Stomach smooth muscle (tissue), 2 donors: ENCODE measurements at regions not wholly inside any gene's neighbourhood (a gene's known extent, or its start where the extent isn't known, plus 50 kb on each side); places are given as distances from the start of the nearest gene placed in this dataset.
"Not testable (repeated sequence)": the region's sequence is repeated elsewhere in the genome, so short reads cannot be mapped to it uniquely, and the experiment has no call there.

ENCODE experiments used
- H3K27ac ChIP-seq: one replicate; pipeline ENCODE4 v1.7.0; 2013; ENCODE audit warnings: mild to moderate bottlenecking, low read length, inconsistent platforms
- H3K27me3 ChIP-seq, 2 donors: one replicate each; pipeline ENCODE4 v1.7.0; 2013; ENCODE audit warnings: low read length in 2 of 2; ENCODE audit not compliant: insufficient read depth in 2 of 2, control insufficient read depth in 1 of 2
- H3K36me3 ChIP-seq, 2 donors: one replicate each; pipeline ENCODE4 v1.7.0; 2013; ENCODE audit warnings: low read length in 2 of 2; ENCODE audit not compliant: control insufficient read depth in 2 of 2, insufficient read depth in 2 of 2
- H3K4me1 ChIP-seq: one replicate; pipeline ENCODE4 v1.7.0; 2013; ENCODE audit warnings: low read length; ENCODE audit not compliant: control insufficient read depth, insufficient read depth
- H3K4me3 ChIP-seq, 2 donors: one replicate each; pipeline ENCODE4 v1.7.0; 2013; ENCODE audit warnings: low read length in 2 of 2
- H3K9ac ChIP-seq, 2 donors: one replicate each; pipeline ENCODE4 v1.7.0; 2013; ENCODE audit warnings: low read length in 2 of 2, mild to moderate bottlenecking in 1 of 2
- H3K9me3 ChIP-seq, 2 donors: one replicate each; pipeline ENCODE4 v1.7.0; 2013; ENCODE audit warnings: low read length in 2 of 2; ENCODE audit not compliant: control insufficient read depth in 2 of 2
- donor health status: healthy.
- donor health status: Pancreatic carcinoma.

DNA sequence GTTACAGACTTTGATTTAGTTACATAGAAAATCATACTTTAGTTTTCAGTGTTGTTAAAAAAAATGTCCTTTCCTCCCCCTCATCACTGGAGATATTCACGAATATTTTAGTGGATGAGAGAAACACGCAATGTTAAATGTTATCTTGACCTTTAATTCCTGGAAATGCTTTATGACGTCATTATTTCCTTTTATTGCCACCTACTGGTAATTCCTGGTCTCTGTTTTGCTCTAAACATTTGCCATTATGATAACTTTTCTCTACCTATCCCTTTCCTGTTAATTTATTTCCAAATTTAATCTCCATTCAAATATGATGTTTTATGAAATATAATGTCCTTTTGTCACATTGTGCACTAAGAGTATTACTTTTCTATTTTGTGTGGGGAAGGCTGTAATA is 770.6 kb downstream of the FAM181B start:
- Histone ChIP-seq H3K36me3 (no peaks in the 10 kb centered on the region), H3K27me3 (no peaks in the 10 kb centered on the region), H3K9me3 (no peaks in the 10 kb centered on the region), H3K4me1 (no peaks in the 10 kb centered on the region), H3K9ac (no peak overlapping the region), H3K4me3 (no peak overlapping the region), H3K27ac (no peak overlapping the region)

DNA sequence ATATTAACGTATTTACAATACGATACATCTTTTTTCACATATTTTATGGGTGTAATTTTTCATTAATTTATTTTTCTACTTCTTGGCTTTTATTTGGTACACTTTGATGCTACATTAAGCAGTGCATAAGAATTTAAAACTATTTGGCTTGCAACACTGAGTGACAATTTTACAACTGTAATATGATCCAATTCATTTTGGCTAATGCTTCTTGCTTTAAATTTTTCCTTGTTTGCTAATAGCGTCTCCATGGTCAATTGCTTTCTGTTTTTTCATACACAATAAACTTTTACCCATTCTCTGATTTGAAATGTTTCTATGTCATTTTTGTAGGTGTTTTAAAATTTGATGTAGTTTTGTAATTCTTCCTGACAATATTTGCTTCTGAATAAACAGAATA is 773.2 kb downstream of the FAM181B start:
- Histone ChIP-seq H3K9me3 (no peaks in the 10 kb centered on the region), H3K4me1 (no peaks in the 10 kb centered on the region), H3K4me3 (no peak overlapping the region), H3K9ac (no peak overlapping the region), H3K27ac (no peak overlapping the region), H3K27me3 (no peaks in the 10 kb centered on the region), H3K36me3 (no peaks in the 10 kb centered on the region)

GRCh38 chr11:81959341-81959740 is 774.3 kb downstream of the FAM181B start:
- Histone ChIP-seq H3K4me3 (no peak overlapping the region), H3K27ac (no peak overlapping the region), H3K9ac (no peak overlapping the region), H3K27me3 (no peaks in the 10 kb centered on the region), H3K9me3 (no peaks in the 10 kb centered on the region), H3K4me1 (no peaks in the 10 kb centered on the region), H3K36me3 (no peaks in the 10 kb centered on the region)

DNA sequence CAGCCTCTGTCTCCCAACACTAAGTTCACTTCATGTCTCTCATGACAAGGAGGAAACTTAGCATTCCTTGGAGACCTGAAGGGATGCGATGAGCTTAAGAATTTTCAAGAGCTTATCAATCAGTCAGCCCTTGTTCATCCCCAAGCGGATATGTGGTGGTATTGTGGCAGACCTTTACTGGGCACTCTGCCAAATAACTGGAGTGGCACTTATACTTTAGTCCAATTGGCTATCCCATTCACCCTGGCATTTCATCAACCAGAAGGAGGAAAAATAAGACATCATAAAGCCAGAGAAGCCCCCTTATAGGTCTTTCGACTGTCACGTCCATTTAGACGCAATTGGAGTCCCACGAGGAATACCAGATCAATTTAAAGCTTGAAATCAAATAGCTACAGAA is 779.4 kb downstream of the FAM181B start:
- H3K27me3 ChIP-seq, H3K4me3 ChIP-seq, H3K27ac ChIP-seq, H3K9me3 ChIP-seq, H3K4me1 ChIP-seq, H3K36me3 ChIP-seq, H3K9ac ChIP-seq: not testable (repeated sequence)

DNA sequence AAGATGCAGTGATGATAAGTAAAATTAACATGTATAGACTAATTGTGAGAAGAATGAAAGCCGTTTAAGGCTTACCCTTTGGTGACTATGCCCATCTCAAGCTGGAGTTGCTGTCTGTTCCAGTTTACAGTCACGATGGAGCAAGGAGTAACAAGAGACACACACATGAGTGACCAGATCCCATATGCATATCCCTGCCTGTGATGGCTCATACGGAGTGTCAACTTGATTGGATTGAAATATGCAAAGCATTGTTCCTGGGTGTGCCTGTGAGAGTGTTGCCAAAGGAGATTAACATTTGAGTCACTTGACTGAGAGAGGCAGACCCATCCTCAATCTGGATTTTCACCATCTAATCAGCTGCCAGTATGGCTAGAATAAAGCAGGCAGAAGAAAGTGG is 786.8 kb downstream of the FAM181B start:
- Histone ChIP-seq H3K27me3 (no peaks in the 10 kb centered on the region), H3K36me3 (no peaks in the 10 kb centered on the region), H3K4me3 (no peak overlapping the region), H3K9ac (no peak overlapping the region), H3K9me3 (no peaks in the 10 kb centered on the region), H3K4me1 (no peaks in the 10 kb centered on the region), H3K27ac (no peak overlapping the region)

DNA sequence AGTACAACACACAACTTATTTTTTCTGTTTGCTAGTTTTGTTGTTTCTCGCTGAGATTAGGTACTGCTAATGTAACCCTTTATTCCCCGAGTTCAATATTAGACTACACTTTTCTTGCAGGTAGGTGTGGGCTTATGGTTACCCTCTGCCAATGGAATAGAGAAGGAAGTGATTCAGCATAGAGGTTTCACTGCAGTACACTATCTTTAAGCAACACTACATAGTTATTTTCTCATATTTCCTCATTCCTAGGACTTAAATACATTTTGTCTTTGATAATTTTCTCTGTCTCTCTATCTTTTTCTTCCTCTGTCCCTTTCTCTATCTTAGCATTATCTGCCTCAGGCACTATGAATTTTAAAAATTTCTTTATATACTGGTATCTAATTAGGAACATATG is 791.0 kb downstream of the FAM181B start:
- no peaks in the 10 kb centered on the region for H3K4me1 ChIP-seq
- H3K4me3 ChIP-seq: no peak overlapping the region
- H3K36me3 ChIP-seq: no peaks in the 10 kb centered on the region
- H3K27ac ChIP-seq: no peak overlapping the region
- H3K9ac ChIP-seq: no peak overlapping the region
- H3K9me3 ChIP-seq: no peaks in the 10 kb centered on the region
- H3K27me3 ChIP-seq: no peaks in the 10 kb centered on the region

GRCh38 chr11:81941998-81942397 is 791.7 kb downstream of the FAM181B start:
- Histone ChIP-seq H3K36me3 (no peaks in the 10 kb centered on the region), H3K4me1 (no peaks in the 10 kb centered on the region), H3K4me3 (no peak overlapping the region), H3K9ac (no peak overlapping the region), H3K27ac (no peak overlapping the region), H3K9me3 (no peaks in the 10 kb centered on the region), H3K27me3 (no peaks in the 10 kb centered on the region)

DNA sequence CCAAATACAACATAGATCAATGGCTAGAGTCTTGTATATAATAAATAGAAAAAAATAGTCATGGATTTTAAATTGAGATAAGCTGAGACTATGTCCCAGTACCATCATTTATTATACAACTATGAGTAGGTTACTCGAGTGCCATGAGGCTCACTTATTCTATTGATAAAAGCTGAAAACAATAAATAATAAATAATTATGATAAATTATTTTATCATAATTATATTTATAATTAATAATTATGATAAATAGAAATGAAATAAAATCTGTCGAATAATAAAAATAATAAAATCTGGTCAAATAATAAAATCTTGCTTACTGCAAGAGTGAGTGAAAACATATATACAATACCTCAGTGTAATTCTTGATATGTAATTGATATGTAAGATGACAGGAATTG is 801.4 kb downstream of the FAM181B start:
- H3K4me3 ChIP-seq: no peak overlapping the region
- H3K36me3 ChIP-seq: no peaks in the 10 kb centered on the region
- no peak overlapping the region for H3K27ac ChIP-seq
- no peaks in the 10 kb centered on the region for H3K9me3 ChIP-seq
- H3K4me1 ChIP-seq: no peaks in the 10 kb centered on the region
- no peak overlapping the region for H3K9ac ChIP-seq
- H3K27me3 ChIP-seq: no peaks in the 10 kb centered on the region

GRCh38 chr11:81920205-81920604 is 813.5 kb downstream of the FAM181B start:
- Histone ChIP-seq H3K9ac (no peak overlapping the region), H3K36me3 (no peaks in the 10 kb centered on the region), H3K27me3 (no peaks in the 10 kb centered on the region), H3K27ac (no peak overlapping the region), H3K9me3 (no peaks in the 10 kb centered on the region), H3K4me3 (no peak overlapping the region), H3K4me1 (no peaks in the 10 kb centered on the region)

DNA sequence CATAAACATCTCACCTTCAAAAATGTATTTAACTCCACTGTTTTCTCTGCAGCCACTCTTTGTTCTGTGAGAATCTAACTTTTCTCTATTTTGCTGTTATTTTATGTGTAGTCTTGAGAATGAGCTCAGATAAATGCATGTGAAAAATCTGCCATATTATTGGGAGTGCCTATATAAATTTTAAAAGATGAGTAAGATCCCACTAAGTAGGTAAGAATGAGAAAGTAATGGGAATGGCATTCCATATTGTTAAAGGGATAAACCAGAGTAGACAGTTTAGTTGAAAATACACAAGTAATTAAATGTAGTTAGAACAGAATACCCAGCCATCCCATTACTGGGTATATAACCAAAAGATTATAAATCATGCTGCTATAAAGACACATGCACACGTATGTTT is 817.2 kb downstream of the FAM181B start:
- Histone ChIP-seq H3K36me3 (no peaks in the 10 kb centered on the region), H3K27me3 (no peaks in the 10 kb centered on the region), H3K27ac (no peak overlapping the region), H3K9ac (no peak overlapping the region), H3K4me1 (no peaks in the 10 kb centered on the region), H3K4me3 (no peak overlapping the region), H3K9me3 (no peaks in the 10 kb centered on the region)

- Histone ChIP-seq H3K9ac (no peak overlapping the region), H3K4me1 (no peaks in the 10 kb centered on the region), H3K9me3 (no peaks in the 10 kb centered on the region), H3K27me3 (no peaks in the 10 kb centered on the region), H3K4me3 (no peak overlapping the region), H3K27ac (no peak overlapping the region), H3K36me3 (no peaks in the 10 kb centered on the region)
Observed at GRCh38 chr11:81915045-81915444, 818.6 kb downstream of the FAM181B start.

- no peaks in the 10 kb centered on the region for H3K9me3 ChIP-seq
- no peaks in the 10 kb centered on the region for H3K27me3 ChIP-seq
- no peak overlapping the region for H3K4me3 ChIP-seq
- no peak overlapping the region for H3K9ac ChIP-seq
- H3K27ac ChIP-seq: no peak overlapping the region
- H3K36me3 ChIP-seq: no peaks in the 10 kb centered on the region
- H3K4me1 ChIP-seq: no peaks in the 10 kb centered on the region
Observed at GRCh38 chr11:81913793-81914192, 819.9 kb downstream of the FAM181B start.
